ENCODE measurements at regions not wholly inside any gene's neighbourhood (a gene's known extent, or its start where the extent isn't known, plus 50 kb on each side); places are given as distances from the start of the nearest gene placed in this dataset.

DNA sequence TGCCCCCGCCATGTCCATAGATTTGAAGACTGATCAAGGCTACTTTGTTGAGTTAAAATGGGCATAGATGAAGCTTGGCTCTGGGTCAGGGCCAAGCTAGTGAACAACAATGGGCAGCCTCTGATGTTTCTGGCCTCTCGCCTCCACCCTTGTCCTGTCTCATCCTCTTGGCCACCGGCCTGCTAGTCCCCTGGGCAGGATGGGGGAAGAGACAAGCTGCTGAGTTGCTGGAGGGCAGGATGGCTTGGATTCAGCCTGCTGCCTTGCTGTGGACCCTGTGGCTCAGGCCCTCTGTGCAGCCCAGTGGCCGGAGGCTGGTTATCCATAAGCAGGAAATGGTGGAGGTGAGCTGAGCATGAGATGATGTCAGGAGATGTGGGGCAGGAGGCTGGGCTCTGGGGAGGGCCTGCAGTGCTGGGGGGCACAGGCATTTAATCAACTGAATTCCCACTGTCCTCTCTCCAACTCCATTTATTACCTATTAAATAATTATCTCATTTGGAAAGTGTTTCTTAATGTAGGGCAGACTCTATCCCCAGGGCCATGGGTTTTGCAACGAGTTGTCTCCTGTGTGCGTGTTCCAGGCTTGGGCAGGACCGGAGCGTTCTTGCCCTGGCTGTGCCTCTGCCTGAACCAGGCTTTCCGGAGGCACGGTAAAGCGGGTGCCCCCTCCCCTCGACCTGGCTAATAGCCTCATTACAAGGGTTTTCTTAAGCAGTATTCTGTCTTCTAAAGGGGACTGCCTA is 122.9 kb downstream of the GLI2 start:
- H3K36me3 ChIP-seq (ENCODE audit: control insufficient read depth, insufficient read depth, low read length) = no peaks in the 10 kb centered on the region
- H3K27me3 ChIP-seq (replicated peaks; ENCODE audit: control insufficient read depth, insufficient read depth, low read length) = peaks cover 2% of the 10 kb centered on the region; the same call in 1 of the 2 replicates
- no peak for TF ChIP-seq CTCF (IDR thresholded peaks at IDR 0.05; ENCODE audit: insufficient read depth, low read length, poor library complexity, severe bottlenecking)
- H3K4me3 ChIP-seq (replicated peaks; ENCODE audit: low read depth, low read length) = no peak overlapping the region
- no peak for DNase-seq (ENCODE audit: extremely low read depth, insufficient read length)

GRCh38 chr2:120859128-120859527 is 123.5 kb downstream of the GLI2 start:
- peaks cover 2% of the 10 kb centered on the region; the same call in 1 of the 2 replicates for H3K27me3 ChIP-seq (replicated peaks; ENCODE audit: control insufficient read depth, insufficient read depth, low read length)
- H3K4me3 ChIP-seq (replicated peaks; ENCODE audit: low read depth, low read length) = no peak overlapping the region
- DNase-seq (ENCODE audit: extremely low read depth, insufficient read length) = no peak
- no peak for TF ChIP-seq CTCF (IDR thresholded peaks at IDR 0.05; ENCODE audit: insufficient read depth, low read length, poor library complexity, severe bottlenecking)
- no peaks in the 10 kb centered on the region for H3K36me3 ChIP-seq (ENCODE audit: control insufficient read depth, insufficient read depth, low read length)

GRCh38 chr2:120859814-120860578 is 124.3 kb downstream of the GLI2 start:
- no peak overlapping the region for H3K4me3 ChIP-seq (replicated peaks; ENCODE audit: low read depth, low read length)
- no peak for TF ChIP-seq CTCF (IDR thresholded peaks at IDR 0.05; ENCODE audit: insufficient read depth, low read length, poor library complexity, severe bottlenecking)
- H3K27me3 ChIP-seq (replicated peaks; ENCODE audit: control insufficient read depth, insufficient read depth, low read length) = peaks cover 2% of the 10 kb centered on the region; the same call in 1 of the 2 replicates
- no peaks in the 10 kb centered on the region for H3K36me3 ChIP-seq (ENCODE audit: control insufficient read depth, insufficient read depth, low read length)
- no peak for DNase-seq (ENCODE audit: extremely low read depth, insufficient read length)

- DNase-seq (ENCODE audit: extremely low read depth, insufficient read length) = no peak
- TF ChIP-seq CTCF (IDR thresholded peaks at IDR 0.05; ENCODE audit: insufficient read depth, low read length, poor library complexity, severe bottlenecking) = no peak
- H3K27me3 ChIP-seq (replicated peaks; ENCODE audit: control insufficient read depth, insufficient read depth, low read length) = peaks cover 2% of the 10 kb centered on the region; the same call in 1 of the 2 replicates
- H3K4me3 ChIP-seq (replicated peaks; ENCODE audit: low read depth, low read length) = no peak overlapping the region
- H3K36me3 ChIP-seq (ENCODE audit: control insufficient read depth, insufficient read depth, low read length) = no peaks in the 10 kb centered on the region
These were observed 124.9 kb downstream of the GLI2 start for GRCh38 chr2:120860579-120860922.

DNA sequence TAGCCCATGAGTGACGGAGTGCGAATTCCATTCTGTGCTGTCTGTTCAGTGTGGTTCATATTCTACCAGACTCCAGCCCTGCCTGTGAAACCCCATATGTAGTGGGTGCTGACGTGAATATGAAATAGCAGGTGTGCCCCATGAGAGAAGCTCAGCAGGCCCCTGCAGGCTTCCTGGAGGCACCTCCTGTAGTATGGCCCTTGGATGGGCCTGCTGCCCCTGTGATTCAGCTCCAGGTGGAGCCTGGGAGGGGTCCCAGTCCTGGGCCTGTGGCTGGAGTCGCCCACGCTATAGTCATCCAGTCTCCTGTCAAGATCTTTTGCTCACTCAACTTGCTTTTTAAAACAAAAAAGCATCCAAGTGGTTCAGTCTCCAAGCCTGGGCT is 125.5 kb downstream of the GLI2 start:
- H3K4me3 ChIP-seq (replicated peaks; ENCODE audit: low read depth, low read length) = no peak overlapping the region
- no peak for TF ChIP-seq CTCF (IDR thresholded peaks at IDR 0.05; ENCODE audit: insufficient read depth, low read length, poor library complexity, severe bottlenecking)
- no peak for DNase-seq (ENCODE audit: extremely low read depth, insufficient read length)
- no peaks in the 10 kb centered on the region for H3K36me3 ChIP-seq (ENCODE audit: control insufficient read depth, insufficient read depth, low read length)
- peaks cover 2% of the 10 kb centered on the region; the same call in 1 of the 2 replicates for H3K27me3 ChIP-seq (replicated peaks; ENCODE audit: control insufficient read depth, insufficient read depth, low read length)

All from GM06990 (cell line).